SU-DHL-6 (cell line): ENCODE measurements at regions not wholly inside any gene's neighbourhood (a gene's known extent, or its start where the extent isn't known, plus 50 kb on each side); places are given as distances from the start of the nearest gene placed in this dataset.
"Not testable (repeated sequence)": the region's sequence is repeated elsewhere in the genome, so short reads cannot be mapped to it uniquely, and the experiment has no call there.

Experiments
- EZH2phosphoT487 ChIP-seq: fragments of 200-600 bp; sonication (generic), shearing (Covaris generic); conservative IDR thresholded peaks from 2 replicates; pipeline ENCODE4 v1.6.1; 2018; ENCODE audit warnings: mild to moderate bottlenecking, antibody characterized with exemption, low read length, moderate library complexity, mixed read lengths
- TF ChIP-seq, protein P1 (sequence below): fragments of 200-600 bp; sonication (generic); IDR thresholded peaks from one replicate; pipeline ENCODE4 v1.5.1; 2017; ENCODE audit warnings: antibody characterized with exemption, mild to moderate bottlenecking, low read length, moderate library complexity; ENCODE audit not compliant: insufficient read depth, poor library complexity, severe bottlenecking

GRCh38 chr4:189155083-189155482 lies 785.6 kb upstream of the FRG1 start:
- TF ChIP-seq, protein P1, sequence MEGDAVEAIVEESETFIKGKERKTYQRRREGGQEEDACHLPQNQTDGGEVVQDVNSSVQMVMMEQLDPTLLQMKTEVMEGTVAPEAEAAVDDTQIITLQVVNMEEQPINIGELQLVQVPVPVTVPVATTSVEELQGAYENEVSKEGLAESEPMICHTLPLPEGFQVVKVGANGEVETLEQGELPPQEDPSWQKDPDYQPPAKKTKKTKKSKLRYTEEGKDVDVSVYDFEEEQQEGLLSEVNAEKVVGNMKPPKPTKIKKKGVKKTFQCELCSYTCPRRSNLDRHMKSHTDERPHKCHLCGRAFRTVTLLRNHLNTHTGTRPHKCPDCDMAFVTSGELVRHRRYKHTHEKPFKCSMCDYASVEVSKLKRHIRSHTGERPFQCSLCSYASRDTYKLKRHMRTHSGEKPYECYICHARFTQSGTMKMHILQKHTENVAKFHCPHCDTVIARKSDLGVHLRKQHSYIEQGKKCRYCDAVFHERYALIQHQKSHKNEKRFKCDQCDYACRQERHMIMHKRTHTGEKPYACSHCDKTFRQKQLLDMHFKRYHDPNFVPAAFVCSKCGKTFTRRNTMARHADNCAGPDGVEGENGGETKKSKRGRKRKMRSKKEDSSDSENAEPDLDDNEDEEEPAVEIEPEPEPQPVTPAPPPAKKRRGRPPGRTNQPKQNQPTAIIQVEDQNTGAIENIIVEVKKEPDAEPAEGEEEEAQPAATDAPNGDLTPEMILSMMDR, result not testable (repeated sequence)
- TF ChIP-seq EZH2phosphoT487, result not testable (repeated sequence)
